ENCODE measurements at regions not wholly inside any gene's neighbourhood (a gene's known extent, or its start where the extent isn't known, plus 50 kb on each side); places are given as distances from the start of the nearest gene placed in this dataset.
A peak's percentile ranks its signal among the peaks of the same experiment; 100 is the strongest.

DNA sequence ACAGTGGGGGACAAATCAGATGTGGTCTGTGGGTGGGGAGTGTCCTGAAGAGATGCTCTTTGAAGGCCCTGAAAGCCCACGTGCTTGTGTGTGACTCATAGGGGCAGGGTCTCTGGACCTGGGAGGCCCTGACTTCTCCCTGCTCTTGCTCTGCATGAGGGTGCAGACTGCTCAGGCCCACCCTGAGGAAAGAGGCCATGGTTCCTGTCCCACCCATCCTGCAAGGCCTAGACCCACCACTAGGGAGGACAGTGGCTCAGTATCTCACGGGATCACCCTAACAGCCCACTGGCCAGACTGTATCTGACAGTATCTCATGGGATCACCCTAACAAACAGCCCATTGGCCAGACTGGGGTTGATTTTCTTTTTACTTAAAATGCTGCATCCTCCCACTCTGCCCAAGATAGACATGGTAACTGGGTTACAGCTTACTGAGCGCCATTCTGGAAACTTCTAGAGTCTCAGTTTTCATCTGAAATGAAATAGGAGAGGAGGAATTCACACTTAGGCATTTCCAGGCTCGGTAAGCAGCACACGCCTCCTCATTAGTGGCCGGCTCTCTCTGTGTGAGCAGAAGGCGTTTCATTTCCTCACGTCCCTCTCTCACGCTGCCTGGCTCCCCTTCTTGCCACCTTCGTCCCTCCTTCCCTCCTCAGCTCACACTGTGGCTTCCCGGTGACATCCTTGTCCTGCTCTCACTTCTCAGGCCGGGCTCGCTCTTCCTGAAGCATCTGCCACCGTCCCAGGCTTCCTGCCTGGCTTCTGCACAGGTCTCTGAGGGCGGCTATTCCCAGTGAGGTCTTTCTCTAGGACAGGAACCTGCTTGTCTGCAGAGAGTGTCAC lies 242.6 kb downstream of the GLRX3 start:
- TF ChIP-seq POLR2A (IDR thresholded peaks at IDR 0.05) (no peak), EP300 (IDR thresholded peaks at IDR 0.05) (no peak), POLR2AphosphoS5 (IDR thresholded peaks at IDR 0.05) (no peak)
- TF ChIP-seq, protein P1, sequence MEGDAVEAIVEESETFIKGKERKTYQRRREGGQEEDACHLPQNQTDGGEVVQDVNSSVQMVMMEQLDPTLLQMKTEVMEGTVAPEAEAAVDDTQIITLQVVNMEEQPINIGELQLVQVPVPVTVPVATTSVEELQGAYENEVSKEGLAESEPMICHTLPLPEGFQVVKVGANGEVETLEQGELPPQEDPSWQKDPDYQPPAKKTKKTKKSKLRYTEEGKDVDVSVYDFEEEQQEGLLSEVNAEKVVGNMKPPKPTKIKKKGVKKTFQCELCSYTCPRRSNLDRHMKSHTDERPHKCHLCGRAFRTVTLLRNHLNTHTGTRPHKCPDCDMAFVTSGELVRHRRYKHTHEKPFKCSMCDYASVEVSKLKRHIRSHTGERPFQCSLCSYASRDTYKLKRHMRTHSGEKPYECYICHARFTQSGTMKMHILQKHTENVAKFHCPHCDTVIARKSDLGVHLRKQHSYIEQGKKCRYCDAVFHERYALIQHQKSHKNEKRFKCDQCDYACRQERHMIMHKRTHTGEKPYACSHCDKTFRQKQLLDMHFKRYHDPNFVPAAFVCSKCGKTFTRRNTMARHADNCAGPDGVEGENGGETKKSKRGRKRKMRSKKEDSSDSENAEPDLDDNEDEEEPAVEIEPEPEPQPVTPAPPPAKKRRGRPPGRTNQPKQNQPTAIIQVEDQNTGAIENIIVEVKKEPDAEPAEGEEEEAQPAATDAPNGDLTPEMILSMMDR (IDR thresholded peaks at IDR 0.05) = no peak
- no peaks in the 10 kb centered on the region for H3K36me3 ChIP-seq
- ATAC-seq (ENCODE audit: low FRiP score in 2 of 2) (no peak), DNase-seq (no peak)
- H3K9me3 ChIP-seq = no peaks in the 10 kb centered on the region
- no peaks in the 10 kb centered on the region for H3K4me1 ChIP-seq
- no peak overlapping the region for H3K27ac ChIP-seq
- no peaks in the 10 kb centered on the region for H3K27me3 ChIP-seq
- 55 to 63% methylated on average over 13 to 14 of the region's 15 CpGs for WGBS, 2 donors
- no peak overlapping the region for H3K4me3 ChIP-seq

GRCh38 chr10:130380056-130380455 lies 243.9 kb downstream of the GLRX3 start:
- no peaks in the 10 kb centered on the region for H3K36me3 ChIP-seq
- no peak for ATAC-seq (ENCODE audit: low FRiP score in 2 of 2)
- H3K27me3 ChIP-seq = no peaks in the 10 kb centered on the region
- no peak for DNase-seq
- H3K9me3 ChIP-seq = no peaks in the 10 kb centered on the region
- no peak overlapping the region for H3K27ac ChIP-seq
- H3K4me3 ChIP-seq = no peak overlapping the region
- TF ChIP-seq POLR2A (IDR thresholded peaks at IDR 0.05) (no peak), EP300 (IDR thresholded peaks at IDR 0.05) (no peak), POLR2AphosphoS5 (IDR thresholded peaks at IDR 0.05) (no peak)
- TF ChIP-seq, protein P1 (IDR thresholded peaks at IDR 0.05) = no peak
- WGBS, 2 donors = 27 to 57% methylated on average over 3 to 6 of the region's 6 CpGs
- H3K4me1 ChIP-seq = no peaks in the 10 kb centered on the region

DNA sequence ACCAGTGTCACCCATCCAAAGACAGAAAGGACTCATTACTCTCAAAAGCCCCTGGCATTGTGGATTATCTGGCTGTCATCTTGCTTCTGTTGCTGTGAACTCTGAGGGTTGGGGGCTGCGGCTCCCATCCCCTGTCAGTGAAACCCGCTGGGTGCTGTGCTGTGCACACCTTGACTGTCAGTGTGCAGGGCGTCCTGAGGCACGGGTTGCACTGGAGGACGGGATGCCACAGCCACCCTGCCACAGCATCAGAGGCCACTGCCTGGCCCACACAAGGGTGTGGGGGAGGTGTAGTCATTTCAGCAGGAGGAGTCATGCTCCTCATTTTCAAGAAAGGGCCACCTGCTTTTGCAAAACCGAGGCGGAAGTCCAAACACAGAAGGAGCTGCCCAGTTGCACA lies 245.8 kb downstream of the GLRX3 start:
- Histone ChIP-seq H3K9me3 (no peaks in the 10 kb centered on the region), H3K36me3 (no peaks in the 10 kb centered on the region), H3K27me3 (no peaks in the 10 kb centered on the region), H3K4me3 (no peak overlapping the region), H3K4me1 (no peaks in the 10 kb centered on the region), H3K27ac (no peak overlapping the region)
- DNase-seq (peak in 1 of 2 donors; percentile 4), ATAC-seq (ENCODE audit: low FRiP score in 2 of 2) (no peak)
- TF ChIP-seq EP300 (IDR thresholded peaks at IDR 0.05) = no peak
- TF ChIP-seq, protein P1 (IDR thresholded peaks at IDR 0.05) = no peak
- no peak for TF ChIP-seq POLR2A (IDR thresholded peaks at IDR 0.05)
- TF ChIP-seq POLR2AphosphoS5 (IDR thresholded peaks at IDR 0.05) = no peak
- WGBS, 2 donors = 83 to 86% methylated on average over 4 to 7 of the region's 7 CpGs

DNA sequence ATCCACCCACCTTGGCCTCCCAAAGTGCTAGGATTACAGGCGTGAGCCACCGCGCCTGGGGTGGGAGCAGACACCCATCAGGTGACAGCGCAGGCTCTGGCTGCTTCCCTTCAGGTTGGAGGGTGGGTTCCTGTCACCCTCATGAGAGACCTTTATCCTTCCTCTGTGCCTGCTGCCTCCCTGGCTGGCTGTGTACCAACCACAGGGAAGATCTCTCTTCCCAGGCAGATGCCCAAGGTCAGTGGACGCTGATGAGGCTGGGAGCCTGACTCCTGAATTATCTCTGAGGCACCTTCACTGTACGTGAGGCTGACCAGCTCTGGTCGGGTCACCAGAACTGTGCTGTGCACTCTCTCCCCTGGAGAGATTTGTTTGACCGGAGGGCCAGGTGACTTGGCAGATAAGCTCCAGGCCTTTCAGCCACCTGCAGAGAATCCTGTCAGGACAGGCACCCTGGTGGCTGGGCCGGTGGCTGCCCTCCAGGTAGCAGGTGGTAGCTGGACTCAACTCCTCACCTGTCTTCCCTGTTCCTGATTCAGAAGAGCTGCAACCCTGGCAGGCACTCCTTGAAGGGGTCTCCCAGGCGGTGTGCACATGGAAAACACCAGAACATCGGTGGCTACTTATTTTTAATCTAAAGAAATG lies 251.9 kb downstream of the GLRX3 start:
- TF ChIP-seq EP300 (IDR thresholded peaks at IDR 0.05) = no peak
- TF ChIP-seq POLR2A (IDR thresholded peaks at IDR 0.05) = no peak
- TF ChIP-seq POLR2AphosphoS5 (IDR thresholded peaks at IDR 0.05) = no peak
- TF ChIP-seq, protein P1 (IDR thresholded peaks at IDR 0.05) = no peak
- peak in 1 of 2 donors; percentile 15 for DNase-seq
- Histone ChIP-seq H3K36me3 (no peaks in the 10 kb centered on the region), H3K9me3 (no peaks in the 10 kb centered on the region), H3K4me3 (no peak overlapping the region), H3K4me1 (no peaks in the 10 kb centered on the region), H3K27me3 (no peaks in the 10 kb centered on the region), H3K27ac (no peak overlapping the region)
- 22 to 77% methylated on average over 2 to 11 of the region's 11 CpGs for WGBS, 2 donors
- no peak for ATAC-seq (ENCODE audit: low FRiP score in 2 of 2)
